ENCODE measurements at regions not wholly inside any gene's neighbourhood (a gene's known extent, or its start where the extent isn't known, plus 50 kb on each side); places are given as distances from the start of the nearest gene placed in this dataset.
"Not testable (repeated sequence)": the region's sequence is repeated elsewhere in the genome, so short reads cannot be mapped to it uniquely, and the experiment has no call there.

- Mint-ChIP-seq H3K27ac (no peak overlapping the region), H3K27me3 (no peaks in the 10 kb centered on the region), H3K4me3 (no peak overlapping the region), H3K4me1 (no peaks in the 10 kb centered on the region), H3K9me3 (no peaks in the 10 kb centered on the region), H3K36me3 (no peaks in the 10 kb centered on the region)
- POLR2A ChIA-PET, result no interaction called here
- ATAC-seq (ENCODE audit: low read depth), result no peak
- DNase-seq, result no peak
These were observed 160.9 kb upstream of the AFDN start for GRCh38 chr6:167665698-167666330.

GRCh38 chr6:167666571-167667203 lies 160.0 kb upstream of the AFDN start:
- Mint-ChIP-seq H3K27ac (no peak overlapping the region), H3K27me3 (no peaks in the 10 kb centered on the region), H3K4me1 (no peaks in the 10 kb centered on the region), H3K9me3 (peaks cover 5% of the 10 kb centered on the region), H3K36me3 (peaks cover 1% of the 10 kb centered on the region), H3K4me3 (no peak overlapping the region)
- ATAC-seq (ENCODE audit: low read depth), result no peak
- POLR2A ChIA-PET, result no interaction called here
- DNase-seq, result no peak

GRCh38 chr6:167667204-167668018 lies 159.3 kb upstream of the AFDN start:
- Mint-ChIP-seq H3K9me3 (peaks cover 12% of the 10 kb centered on the region), H3K4me1 (no peaks in the 10 kb centered on the region), H3K27ac (no peak overlapping the region), H3K36me3 (peaks cover 7% of the 10 kb centered on the region), H3K4me3 (no peak overlapping the region), H3K27me3 (no peaks in the 10 kb centered on the region)
- ATAC-seq (ENCODE audit: low read depth), result no peak
- POLR2A ChIA-PET, result no interaction called here
- no peak for DNase-seq

- no peak for DNase-seq
- H3K36me3 Mint-ChIP-seq, result peaks cover 9% of the 10 kb centered on the region
- no peak overlapping the region for H3K27ac Mint-ChIP-seq
- H3K27me3 Mint-ChIP-seq, result no peaks in the 10 kb centered on the region
- ATAC-seq (ENCODE audit: low read depth), result no peak
- H3K9me3 Mint-ChIP-seq, result peaks cover 14% of the 10 kb centered on the region
- no peaks in the 10 kb centered on the region for H3K4me1 Mint-ChIP-seq
- POLR2A ChIA-PET, result no interaction called here
- no peak overlapping the region for H3K4me3 Mint-ChIP-seq
These were observed 158.5 kb upstream of the AFDN start for GRCh38 chr6:167668019-167668753.

- H3K27ac Mint-ChIP-seq, result no peak overlapping the region
- DNase-seq, result no peak
- no peaks in the 10 kb centered on the region for H3K27me3 Mint-ChIP-seq
- peaks cover 9% of the 10 kb centered on the region for H3K36me3 Mint-ChIP-seq
- ATAC-seq (ENCODE audit: low read depth), result no peak
- POLR2A ChIA-PET, result no interaction called here
- no peaks in the 10 kb centered on the region for H3K4me1 Mint-ChIP-seq
- H3K9me3 Mint-ChIP-seq, result peaks cover 14% of the 10 kb centered on the region
- H3K4me3 Mint-ChIP-seq, result no peak overlapping the region
These were observed 157.8 kb upstream of the AFDN start for GRCh38 chr6:167668754-167669552.

GRCh38 chr6:167669553-167669849 lies 157.2 kb upstream of the AFDN start:
- Mint-ChIP-seq H3K27me3 (peaks cover 3% of the 10 kb centered on the region), H3K27ac (no peak overlapping the region), H3K4me3 (no peak overlapping the region), H3K4me1 (no peaks in the 10 kb centered on the region), H3K9me3 (peaks cover 14% of the 10 kb centered on the region), H3K36me3 (peaks cover 9% of the 10 kb centered on the region)
- ATAC-seq (ENCODE audit: low read depth) (no peak), DNase-seq (no peak)
- POLR2A ChIA-PET, result no interaction called here

- Mint-ChIP-seq H3K4me3 (no peak overlapping the region), H3K27ac (no peak overlapping the region), H3K4me1 (no peaks in the 10 kb centered on the region), H3K36me3 (peaks cover 9% of the 10 kb centered on the region), H3K27me3 (peaks cover 6% of the 10 kb centered on the region), H3K9me3 (peaks cover 14% of the 10 kb centered on the region)
- ATAC-seq (ENCODE audit: low read depth) (no peak), DNase-seq (no peak)
- POLR2A ChIA-PET, result no interaction called here
These were observed 156.6 kb upstream of the AFDN start for GRCh38 chr6:167669870-167670802.

GRCh38 chr6:167670938-167671338 lies 155.8 kb upstream of the AFDN start:
- H3K4me1 Mint-ChIP-seq, result no peaks in the 10 kb centered on the region
- H3K9me3 Mint-ChIP-seq, result peaks cover 14% of the 10 kb centered on the region
- peaks cover 13% of the 10 kb centered on the region for H3K27me3 Mint-ChIP-seq
- no peak overlapping the region for H3K4me3 Mint-ChIP-seq
- DNase-seq, result no peak
- peaks cover 9% of the 10 kb centered on the region for H3K36me3 Mint-ChIP-seq
- POLR2A ChIA-PET, result no interaction called here
- no peak overlapping the region for H3K27ac Mint-ChIP-seq
- no peak for ATAC-seq (ENCODE audit: low read depth)

GRCh38 chr6:167671379-167671976 lies 155.2 kb upstream of the AFDN start:
- Mint-ChIP-seq H3K27me3 (peaks cover 19% of the 10 kb centered on the region), H3K9me3 (peaks cover 14% of the 10 kb centered on the region)
- H3K27ac Mint-ChIP-seq; POLR2A ChIA-PET; H3K4me3 Mint-ChIP-seq; H3K4me1 Mint-ChIP-seq; ATAC-seq (ENCODE audit: low read depth); DNase-seq; H3K36me3 Mint-ChIP-seq: not testable (repeated sequence)

GRCh38 chr6:167671977-167672687 lies 154.6 kb upstream of the AFDN start:
- peaks cover 25% of the 10 kb centered on the region for H3K27me3 Mint-ChIP-seq
- no peak for DNase-seq
- H3K36me3 Mint-ChIP-seq, result peaks cover 9% of the 10 kb centered on the region
- H3K4me1 Mint-ChIP-seq, result no peaks in the 10 kb centered on the region
- POLR2A ChIA-PET, result no interaction called here
- H3K9me3 Mint-ChIP-seq, result peaks cover 14% of the 10 kb centered on the region
- no peak for ATAC-seq (ENCODE audit: low read depth)
- no peak overlapping the region for H3K27ac Mint-ChIP-seq
- no peak overlapping the region for H3K4me3 Mint-ChIP-seq

GRCh38 chr6:167672738-167673137 lies 154.0 kb upstream of the AFDN start:
- Mint-ChIP-seq H3K9me3 (peaks cover 14% of the 10 kb centered on the region), H3K27me3 (peaks cover 31% of the 10 kb centered on the region), H3K36me3 (peaks cover 9% of the 10 kb centered on the region), H3K27ac (no peak overlapping the region), H3K4me3 (no peak overlapping the region), H3K4me1 (no peaks in the 10 kb centered on the region)
- DNase-seq (no peak), ATAC-seq (ENCODE audit: low read depth) (no peak)
- POLR2A ChIA-PET, result no interaction called here
